Hematopoietic multipotent progenitor cell treated with erythropoietin and hydrocortisone succinate and interleukin-3 and kit ligand, for 8 days (in vitro differentiated cells): ENCODE measurements at regions not wholly inside any gene's neighbourhood (a gene's known extent, or its start where the extent isn't known, plus 50 kb on each side); places are given as distances from the start of the nearest gene placed in this dataset.
"Not testable (repeated sequence)": the region's sequence is repeated elsewhere in the genome, so short reads cannot be mapped to it uniquely, and the experiment has no call there.

ENCODE experiments used
- DNase-seq: peaks from one replicate; pipeline ENCODE4 v3.0.0-alpha.2; 2015

DNA sequence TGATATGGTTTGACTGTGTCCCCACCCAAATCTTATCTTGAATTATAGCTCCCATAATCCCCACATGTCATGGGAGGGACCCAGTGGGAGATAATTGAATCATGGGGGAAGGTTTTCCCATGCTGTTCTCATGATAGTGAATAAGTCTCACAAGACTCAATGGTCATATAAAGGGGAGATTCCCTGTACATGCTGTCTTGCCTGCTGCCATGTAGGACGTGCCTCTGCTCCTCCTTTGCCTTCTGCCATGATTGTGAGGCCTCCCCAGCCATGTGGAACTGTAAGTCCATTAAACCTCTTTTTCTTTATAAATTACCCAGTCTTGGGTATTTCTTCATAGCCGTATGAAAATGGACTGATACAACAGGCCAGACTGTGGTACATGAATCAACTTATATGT, 68.5 kb upstream of the ADTRP start:
- not testable (repeated sequence) for DNase-seq

- DNase-seq = no peak
Measured at GRCh38 chr6:11845664-11846577, 67.3 kb upstream of the ADTRP start.

DNA sequence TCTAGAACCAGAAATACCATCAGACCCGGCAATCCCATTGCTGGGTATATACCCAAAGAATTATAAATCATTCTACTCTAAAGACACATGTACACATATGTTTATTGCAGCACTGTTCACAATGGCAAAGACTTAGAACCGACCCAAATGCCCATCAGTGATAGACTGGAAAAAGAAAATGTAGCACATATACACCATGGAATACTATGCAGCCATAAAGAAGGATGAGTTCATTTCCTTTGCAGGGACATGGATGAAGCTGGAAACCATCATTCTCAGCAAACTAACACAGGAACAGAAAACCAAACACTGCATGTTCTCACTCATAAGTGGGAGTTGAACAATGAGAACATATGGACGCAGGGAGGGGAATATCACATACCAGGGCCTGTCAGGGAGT, 64.2 kb upstream of the ADTRP start:
- DNase-seq = not testable (repeated sequence)

DNA sequence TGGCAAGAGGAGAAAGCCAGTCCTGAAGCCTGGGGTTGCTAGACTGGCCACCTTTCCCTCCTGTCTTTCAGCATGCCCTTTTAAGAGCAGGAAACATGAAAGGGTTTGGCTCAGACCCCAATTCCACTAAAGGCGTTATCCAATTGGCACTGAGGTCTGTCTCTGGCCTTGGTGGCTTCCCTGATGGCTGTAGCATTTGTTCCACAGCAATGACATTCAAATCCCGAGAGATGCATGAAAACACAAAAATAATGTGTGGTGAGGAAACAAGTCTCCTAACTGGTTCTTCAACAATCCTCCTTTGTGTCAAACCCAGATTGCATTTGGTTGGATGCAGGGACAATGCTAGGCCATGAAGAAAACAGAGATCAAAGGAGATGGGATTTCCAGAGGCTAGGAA, 56.5 kb upstream of the ADTRP start:
- DNase-seq = no peak

DNA sequence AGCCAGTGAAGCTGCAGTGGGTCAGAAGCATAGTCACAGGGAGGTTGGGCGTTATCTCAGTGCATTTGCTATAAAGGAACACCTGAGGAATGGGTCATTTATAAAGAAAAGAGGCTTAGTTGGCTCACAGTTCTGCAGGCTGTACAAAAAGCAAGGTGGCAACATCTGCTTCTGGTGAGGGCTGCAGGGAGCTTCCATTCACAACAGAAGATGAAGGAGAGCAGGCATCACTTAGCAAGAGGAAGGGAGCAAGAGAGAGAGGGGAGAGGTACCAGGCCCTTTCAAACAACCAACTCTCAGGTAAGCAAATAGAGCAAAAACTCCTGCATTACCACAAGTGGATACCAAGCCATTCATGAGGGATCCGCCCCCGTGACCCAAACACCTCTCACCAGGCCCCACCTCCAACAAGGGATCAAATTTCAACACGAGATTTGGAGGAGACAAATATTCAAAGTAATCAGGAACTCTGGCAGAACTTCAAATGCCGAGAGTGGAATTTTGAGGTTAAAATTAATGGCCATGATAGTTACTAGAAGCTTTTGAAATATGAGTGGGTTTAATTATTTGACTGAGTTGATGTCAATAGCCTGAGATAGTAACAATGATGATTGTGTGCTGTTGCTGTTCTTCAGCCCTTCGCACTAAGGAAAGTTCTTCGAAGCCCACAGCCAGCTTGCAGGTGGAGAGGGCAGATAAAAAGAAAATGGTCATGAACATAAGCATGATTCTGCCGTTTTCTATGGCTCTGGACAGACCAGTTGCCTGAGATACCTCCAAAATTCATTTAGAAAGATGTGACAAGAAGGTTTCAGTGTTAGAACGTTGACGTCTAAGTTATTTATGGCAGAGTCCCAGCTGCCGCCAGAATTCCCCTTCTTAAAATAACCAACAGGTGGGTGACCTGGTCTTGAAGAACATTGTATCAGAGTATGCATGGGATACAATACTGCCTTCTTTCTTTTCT, 55.3 kb upstream of the ADTRP start:
- DNase-seq = no peak

DNA sequence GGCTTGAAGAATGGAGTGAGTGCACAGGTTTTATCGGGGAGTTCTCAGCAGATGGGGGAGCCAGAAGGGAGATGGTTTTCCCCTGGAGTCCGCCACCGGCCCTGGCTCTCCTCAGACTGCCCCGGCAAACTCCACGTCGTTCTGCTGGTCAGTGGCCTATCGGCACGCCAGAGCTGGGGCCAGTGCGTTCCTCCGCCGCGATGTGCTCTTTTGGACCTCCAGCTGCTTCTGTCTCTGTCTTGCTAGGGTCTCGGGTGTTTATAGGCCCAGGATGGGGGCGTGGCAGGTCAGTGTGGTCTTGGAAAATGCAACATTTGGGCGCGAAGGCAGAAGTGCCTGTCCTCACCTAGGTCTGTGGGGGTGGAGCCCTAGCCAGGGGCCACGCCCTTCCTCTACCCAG, 53.0 kb upstream of the ADTRP start:
- DNase-seq = no peak

DNA sequence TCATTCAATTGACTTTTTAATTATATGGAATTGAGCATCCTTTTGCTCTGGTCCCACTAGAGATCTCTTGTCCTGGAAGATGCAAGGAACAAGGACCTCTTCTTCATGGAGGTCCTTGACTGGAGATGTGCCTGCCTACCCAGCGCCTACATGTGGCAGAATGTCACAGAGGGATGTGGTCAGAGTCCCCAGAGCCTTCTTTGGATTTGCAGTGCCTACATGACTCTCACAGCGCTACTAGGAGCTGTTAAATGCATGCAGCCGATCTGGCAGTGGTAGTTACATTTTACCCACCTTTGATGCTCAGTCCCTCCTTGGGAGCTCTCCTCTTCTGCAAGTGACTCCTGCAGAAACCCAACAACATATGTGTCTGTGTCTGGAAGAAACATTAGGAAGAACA, 51.9 kb upstream of the ADTRP start:
- no peak for DNase-seq

DNA sequence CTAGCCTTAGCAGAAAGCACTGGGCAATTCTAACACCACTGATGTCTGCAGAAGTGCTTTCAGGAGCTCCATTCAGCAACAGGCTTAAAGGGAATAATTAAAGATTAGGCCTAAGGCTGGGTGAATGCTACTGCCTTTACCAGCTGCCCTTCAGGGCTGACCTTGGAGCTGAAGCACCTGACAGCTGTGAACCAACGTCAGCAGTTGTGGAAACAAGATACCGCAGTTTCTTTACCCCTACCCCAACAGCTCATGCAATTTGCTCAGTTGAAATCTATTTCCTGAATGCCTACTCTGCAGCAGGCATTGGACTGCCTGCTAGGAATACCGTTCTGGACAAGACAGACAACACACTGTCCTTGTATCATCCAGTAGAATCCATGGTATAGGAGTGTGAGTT, 51.5 kb upstream of the ADTRP start:
- DNase-seq = no peak

GRCh38 chr6:11828262-11828870, 49.8 kb upstream of the ADTRP start:
- DNase-seq = no peak
